ENCODE measurements at regions not wholly inside any gene's neighbourhood (a gene's known extent, or its start where the extent isn't known, plus 50 kb on each side); places are given as distances from the start of the nearest gene placed in this dataset.

DNA sequence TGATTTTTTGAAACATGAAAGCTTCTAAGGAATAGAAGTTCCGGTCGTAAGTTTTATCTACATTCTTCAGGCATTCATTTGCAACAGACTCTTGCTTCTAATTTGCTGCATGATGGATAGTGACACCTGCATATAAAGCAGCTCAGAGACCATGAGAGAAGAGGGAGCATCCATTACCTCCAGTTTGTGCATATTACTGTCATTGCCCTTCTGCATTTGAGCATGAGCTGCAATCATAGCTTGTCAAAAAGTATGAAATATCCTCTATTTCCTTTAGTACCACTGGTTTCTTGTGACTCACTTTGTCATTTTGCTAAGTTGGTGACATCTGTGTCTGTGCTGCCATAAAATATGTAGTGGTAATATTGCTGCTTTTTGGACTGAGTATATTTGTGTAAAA lies 160.1 kb upstream of the STAC start:
- TF ChIP-seq, protein P1, sequence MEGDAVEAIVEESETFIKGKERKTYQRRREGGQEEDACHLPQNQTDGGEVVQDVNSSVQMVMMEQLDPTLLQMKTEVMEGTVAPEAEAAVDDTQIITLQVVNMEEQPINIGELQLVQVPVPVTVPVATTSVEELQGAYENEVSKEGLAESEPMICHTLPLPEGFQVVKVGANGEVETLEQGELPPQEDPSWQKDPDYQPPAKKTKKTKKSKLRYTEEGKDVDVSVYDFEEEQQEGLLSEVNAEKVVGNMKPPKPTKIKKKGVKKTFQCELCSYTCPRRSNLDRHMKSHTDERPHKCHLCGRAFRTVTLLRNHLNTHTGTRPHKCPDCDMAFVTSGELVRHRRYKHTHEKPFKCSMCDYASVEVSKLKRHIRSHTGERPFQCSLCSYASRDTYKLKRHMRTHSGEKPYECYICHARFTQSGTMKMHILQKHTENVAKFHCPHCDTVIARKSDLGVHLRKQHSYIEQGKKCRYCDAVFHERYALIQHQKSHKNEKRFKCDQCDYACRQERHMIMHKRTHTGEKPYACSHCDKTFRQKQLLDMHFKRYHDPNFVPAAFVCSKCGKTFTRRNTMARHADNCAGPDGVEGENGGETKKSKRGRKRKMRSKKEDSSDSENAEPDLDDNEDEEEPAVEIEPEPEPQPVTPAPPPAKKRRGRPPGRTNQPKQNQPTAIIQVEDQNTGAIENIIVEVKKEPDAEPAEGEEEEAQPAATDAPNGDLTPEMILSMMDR (IDR thresholded peaks at IDR 0.05; ENCODE audit: low read length): no peak
- TF ChIP-seq EZH2phosphoT487 (IDR thresholded peaks at IDR 0.05; ENCODE audit: low read length) (no peak), EZH2 (optimal IDR thresholded peaks at IDR 0.05; ENCODE audit: low read depth, low read length) (no peak)
